Kidney epithelial cell (primary cell): ENCODE measurements at regions not wholly inside any gene's neighbourhood (a gene's known extent, or its start where the extent isn't known, plus 50 kb on each side); places are given as distances from the start of the nearest gene placed in this dataset.
"Not testable (repeated sequence)": the region's sequence is repeated elsewhere in the genome, so short reads cannot be mapped to it uniquely, and the experiment has no call there.

Experiments used
- DNase-seq: peaks from one replicate; pipeline ENCODE4 v3.0.0-alpha.2; 2010; ENCODE audit warnings: low read depth
- H3K27me3 ChIP-seq: 2 replicates; pipeline ENCODE4 v1.6.0; 2011; ENCODE audit warnings: low read length; ENCODE audit not compliant: control insufficient read depth, insufficient read depth
- H3K36me3 ChIP-seq: 2 replicates; pipeline ENCODE4 v1.5.1; 2011; ENCODE audit warnings: low read length; ENCODE audit not compliant: control insufficient read depth, insufficient read depth
- H3K4me3 ChIP-seq: 2 replicates; pipeline ENCODE4 v1.5.1; 2011; ENCODE audit warnings: low read depth, mild to moderate bottlenecking, control low read depth, low read length
- TF ChIP-seq, protein P1 (sequence below): IDR thresholded peaks from 2 replicates; pipeline ENCODE4 v1.5.1; 2011; ENCODE audit warnings: mild to moderate bottlenecking, moderate library complexity, low read length, control low read depth, inconsistent platforms; ENCODE audit not compliant: insufficient read depth, poor library complexity, severe bottlenecking

- DNase-seq: no peak
- Histone ChIP-seq H3K4me3 (no peak overlapping the region), H3K36me3 (no peaks in the 10 kb centered on the region), H3K27me3 (no peaks in the 10 kb centered on the region)
- TF ChIP-seq, protein P1, sequence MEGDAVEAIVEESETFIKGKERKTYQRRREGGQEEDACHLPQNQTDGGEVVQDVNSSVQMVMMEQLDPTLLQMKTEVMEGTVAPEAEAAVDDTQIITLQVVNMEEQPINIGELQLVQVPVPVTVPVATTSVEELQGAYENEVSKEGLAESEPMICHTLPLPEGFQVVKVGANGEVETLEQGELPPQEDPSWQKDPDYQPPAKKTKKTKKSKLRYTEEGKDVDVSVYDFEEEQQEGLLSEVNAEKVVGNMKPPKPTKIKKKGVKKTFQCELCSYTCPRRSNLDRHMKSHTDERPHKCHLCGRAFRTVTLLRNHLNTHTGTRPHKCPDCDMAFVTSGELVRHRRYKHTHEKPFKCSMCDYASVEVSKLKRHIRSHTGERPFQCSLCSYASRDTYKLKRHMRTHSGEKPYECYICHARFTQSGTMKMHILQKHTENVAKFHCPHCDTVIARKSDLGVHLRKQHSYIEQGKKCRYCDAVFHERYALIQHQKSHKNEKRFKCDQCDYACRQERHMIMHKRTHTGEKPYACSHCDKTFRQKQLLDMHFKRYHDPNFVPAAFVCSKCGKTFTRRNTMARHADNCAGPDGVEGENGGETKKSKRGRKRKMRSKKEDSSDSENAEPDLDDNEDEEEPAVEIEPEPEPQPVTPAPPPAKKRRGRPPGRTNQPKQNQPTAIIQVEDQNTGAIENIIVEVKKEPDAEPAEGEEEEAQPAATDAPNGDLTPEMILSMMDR: no peak
Measured at GRCh38 chrX:122982521-122982920, 201.6 kb upstream of the GRIA3 start.

DNA sequence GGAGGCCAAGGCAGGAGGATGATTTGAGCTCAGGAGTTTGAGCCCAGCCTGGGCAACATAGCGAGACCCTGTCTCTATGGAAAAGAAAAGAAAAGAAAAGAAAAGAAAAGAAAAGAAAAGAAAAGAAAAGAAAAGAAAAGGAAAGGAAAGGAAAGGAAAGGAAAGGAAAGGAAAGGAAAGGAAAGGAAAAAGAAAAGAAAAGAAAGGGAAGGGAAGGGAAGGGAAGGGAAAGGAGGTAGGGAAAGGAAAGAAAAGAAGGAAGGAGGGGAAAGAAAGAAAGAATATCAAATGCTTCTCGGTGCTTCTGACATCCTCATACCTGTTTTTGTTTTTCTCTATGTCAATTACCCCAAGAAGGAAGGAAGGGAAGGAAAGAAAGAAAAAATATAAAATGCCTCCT lies 181.2 kb upstream of the GRIA3 start:
- not testable (repeated sequence) for H3K4me3 ChIP-seq, H3K27me3 ChIP-seq, H3K36me3 ChIP-seq, DNase-seq

DNA sequence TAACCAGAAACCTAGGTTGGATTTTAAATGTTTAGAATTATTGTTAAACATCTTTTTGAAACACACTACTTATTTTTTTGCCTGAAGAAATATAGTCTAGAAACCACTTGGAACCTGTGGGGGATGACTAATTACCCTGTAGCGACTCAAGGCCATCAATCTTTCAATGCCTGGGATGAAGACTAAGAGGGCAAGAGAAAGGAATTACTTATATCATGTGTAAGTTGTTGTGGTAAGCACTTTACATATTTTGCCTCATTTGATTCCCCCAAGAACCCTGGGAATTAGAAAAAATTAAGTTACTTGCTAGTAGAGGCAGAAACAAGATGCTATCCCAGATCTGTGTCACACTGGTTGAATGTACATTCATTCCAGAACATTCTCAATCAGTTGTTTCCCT lies 170.9 kb upstream of the GRIA3 start:
- DNase-seq: no peak
- Histone ChIP-seq H3K27me3 (no peaks in the 10 kb centered on the region), H3K36me3 (no peaks in the 10 kb centered on the region), H3K4me3 (no peak overlapping the region)
- TF ChIP-seq, protein P1: no peak

DNA sequence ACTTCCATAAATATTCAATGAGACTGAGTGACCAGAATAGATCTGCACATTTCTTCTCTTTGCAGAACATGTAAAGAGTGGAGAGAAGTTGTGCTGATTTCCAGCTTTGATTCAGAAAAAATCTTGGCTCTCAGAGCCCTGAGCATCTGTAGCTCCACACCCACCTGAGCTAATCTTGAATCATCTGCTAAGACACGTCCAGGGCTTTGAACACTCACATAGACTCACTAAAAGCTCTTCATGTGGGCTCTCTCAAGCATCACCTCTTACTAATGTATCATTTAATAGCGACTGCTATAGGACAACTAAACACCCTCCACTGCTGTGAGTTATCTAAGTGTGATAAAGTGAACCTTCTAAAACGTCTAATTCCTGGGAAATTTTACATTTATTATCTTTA lies 147.7 kb upstream of the GRIA3 start:
- Histone ChIP-seq H3K27me3 (no peaks in the 10 kb centered on the region), H3K4me3 (no peak overlapping the region), H3K36me3 (no peaks in the 10 kb centered on the region)
- no peak for DNase-seq
- TF ChIP-seq, protein P1: no peak

GRCh38 chrX:123049071-123049625 lies 134.9 kb upstream of the GRIA3 start:
- TF ChIP-seq, protein P1: no peak
- DNase-seq: no peak
- H3K36me3 ChIP-seq: no peaks in the 10 kb centered on the region
- no peak overlapping the region for H3K4me3 ChIP-seq
- H3K27me3 ChIP-seq: no peaks in the 10 kb centered on the region

GRCh38 chrX:123060986-123061385 lies 123.1 kb upstream of the GRIA3 start:
- Histone ChIP-seq H3K27me3 (no peaks in the 10 kb centered on the region), H3K4me3 (no peak overlapping the region), H3K36me3 (no peaks in the 10 kb centered on the region)
- no peak for DNase-seq
- TF ChIP-seq, protein P1: no peak
